SJCRH30 (cell line): ENCODE measurements at regions not wholly inside any gene's neighbourhood (a gene's known extent, or its start where the extent isn't known, plus 50 kb on each side); places are given as distances from the start of the nearest gene placed in this dataset.
"Not testable (repeated sequence)": the region's sequence is repeated elsewhere in the genome, so short reads cannot be mapped to it uniquely, and the experiment has no call there.

Experiments used
- DNase-seq, 2 experiments: peaks; one replicate each; pipeline ENCODE4 v3.0.0-alpha.2; 2015 to 2020
- H3K27ac ChIP-seq: fragments of 250-450 bp; sonication (Bioruptor Pico); 2 replicates; pipeline ENCODE4 v1.5.1; 2020; ENCODE audit warnings: mild to moderate bottlenecking, moderate library complexity
- H3K27me3 ChIP-seq: fragments of 250-450 bp; sonication (Bioruptor Pico); 2 replicates; pipeline ENCODE4 v1.5.1; 2020; ENCODE audit warnings: mild to moderate bottlenecking, moderate library complexity
- H3K36me3 ChIP-seq: fragments of 250-450 bp; sonication (Bioruptor Pico); 2 replicates; pipeline ENCODE4 v1.5.1; 2020; ENCODE audit warnings: mild to moderate bottlenecking, moderate library complexity
- H3K4me1 ChIP-seq: fragments of 250-450 bp; sonication (Bioruptor Pico); 2 replicates; pipeline ENCODE4 v1.5.1; 2020; ENCODE audit warnings: mild to moderate bottlenecking, moderate library complexity
- H3K4me3 ChIP-seq: fragments of 250-450 bp; sonication (Bioruptor Pico); 2 replicates; pipeline ENCODE4 v1.5.1; 2020; ENCODE audit warnings: mild to moderate bottlenecking, moderate library complexity
- H3K9me3 ChIP-seq: fragments of 250-450 bp; sonication (Bioruptor Pico); replicated peaks from 2 replicates; pipeline ENCODE4 v1.5.1; 2020; ENCODE audit warnings: mild to moderate bottlenecking, moderate library complexity

DNA sequence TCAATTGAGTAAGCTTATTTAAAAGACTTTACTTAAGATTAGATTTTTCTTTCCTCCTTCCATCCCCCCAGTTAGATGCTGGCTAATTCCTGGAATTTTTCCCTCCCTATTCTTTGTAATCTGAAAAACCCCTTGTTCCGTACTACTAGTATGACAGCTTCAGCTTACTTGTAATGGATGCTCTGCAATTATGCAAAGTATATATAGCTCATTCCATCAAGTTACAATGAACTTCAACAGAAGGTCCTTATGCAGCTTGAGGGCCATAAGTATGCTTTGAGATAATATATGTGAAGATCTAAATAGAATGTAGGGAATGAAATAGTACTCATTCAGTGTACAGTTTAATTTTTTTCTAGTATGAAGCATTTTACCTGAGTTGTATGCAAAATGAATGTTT, 398.3 kb upstream of the NAALADL2 start:
- no peak for DNase-seq
- H3K36me3 ChIP-seq = no peaks in the 10 kb centered on the region
- peaks cover 7% of the 10 kb centered on the region; the same call in 1 of the 2 replicates for H3K9me3 ChIP-seq
- no peaks in the 10 kb centered on the region for H3K27me3 ChIP-seq
- H3K4me1 ChIP-seq = no peaks in the 10 kb centered on the region
- no peak overlapping the region for H3K4me3 ChIP-seq
- H3K27ac ChIP-seq = no peak overlapping the region

DNA sequence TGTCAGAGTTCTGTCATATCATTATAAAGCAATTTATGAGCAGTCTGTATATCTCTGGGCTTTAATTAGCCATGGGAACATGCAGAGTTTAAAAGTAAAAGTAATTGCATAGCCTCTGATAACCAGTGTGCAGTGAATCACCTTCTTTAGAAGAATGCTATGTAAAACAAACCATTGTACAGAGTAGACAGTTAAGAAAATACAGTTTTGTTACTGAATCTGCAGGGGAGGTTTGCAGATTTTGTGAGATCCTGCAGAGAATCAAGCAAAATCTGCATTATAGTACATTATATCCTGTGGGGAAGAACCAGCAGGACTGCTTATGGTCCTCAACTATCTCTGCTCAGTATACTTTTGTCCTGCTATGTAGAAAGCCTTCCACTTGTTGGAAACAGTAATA, 396.2 kb upstream of the NAALADL2 start:
- Histone ChIP-seq H3K9me3 (peaks cover 2% of the 10 kb centered on the region; the same call in 1 of the 2 replicates), H3K36me3 (no peaks in the 10 kb centered on the region), H3K4me1 (no peaks in the 10 kb centered on the region), H3K4me3 (no peak overlapping the region), H3K27me3 (no peaks in the 10 kb centered on the region), H3K27ac (no peak overlapping the region)
- DNase-seq = no peak

DNA sequence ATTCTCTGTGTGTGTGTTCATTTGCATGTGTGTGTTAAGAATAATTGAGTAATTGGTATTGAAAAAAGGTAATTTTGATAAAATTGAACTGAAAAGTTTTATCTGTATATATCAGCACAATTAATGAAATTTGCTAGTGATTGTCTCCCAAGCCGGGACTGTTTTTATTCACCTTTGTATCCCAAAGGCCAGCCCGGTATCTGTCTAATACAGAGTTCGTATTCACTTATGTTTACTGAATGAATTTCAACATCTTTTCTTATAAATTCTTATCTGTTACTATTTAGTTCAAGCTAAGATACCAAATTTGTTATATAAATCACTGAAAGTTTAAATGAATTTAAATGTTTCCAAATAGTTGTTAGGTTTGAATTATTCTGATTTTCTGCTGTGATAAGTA, 394.0 kb upstream of the NAALADL2 start:
- H3K9me3 ChIP-seq = peaks cover 2% of the 10 kb centered on the region; the same call in 1 of the 2 replicates
- H3K27ac ChIP-seq = no peak overlapping the region
- H3K4me1 ChIP-seq = no peaks in the 10 kb centered on the region
- no peaks in the 10 kb centered on the region for H3K27me3 ChIP-seq
- no peak for DNase-seq
- H3K4me3 ChIP-seq = no peak overlapping the region
- H3K36me3 ChIP-seq = no peaks in the 10 kb centered on the region

DNA sequence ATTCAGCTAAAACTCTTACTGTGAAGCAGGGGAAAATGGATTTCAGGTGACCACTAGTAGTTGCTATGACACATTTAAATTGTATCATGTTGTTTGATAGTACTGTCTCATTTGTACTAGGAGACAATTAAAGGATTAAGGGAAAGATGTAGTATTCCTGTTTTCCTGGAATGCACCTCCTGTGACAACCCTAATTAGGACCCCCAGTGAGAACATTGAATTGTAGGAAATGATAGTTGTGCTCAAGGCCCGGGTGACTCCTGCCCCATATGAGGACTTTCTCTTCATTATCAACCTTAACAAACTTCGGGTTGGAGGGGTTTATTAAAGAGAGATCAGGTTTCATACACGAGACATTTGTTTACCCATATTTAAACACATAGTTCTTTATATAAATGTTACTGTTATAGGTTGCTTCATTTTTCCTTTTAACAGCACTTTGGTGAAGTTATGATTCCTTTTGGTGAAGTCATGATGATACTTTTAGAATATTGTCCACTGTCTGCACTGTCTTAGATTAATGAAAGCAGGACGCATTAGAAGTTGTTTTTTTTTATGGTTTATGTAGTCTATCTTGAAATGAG, 392.6 kb upstream of the NAALADL2 start:
- H3K27me3 ChIP-seq = no peaks in the 10 kb centered on the region
- H3K27ac ChIP-seq = no peak overlapping the region
- H3K36me3 ChIP-seq = no peaks in the 10 kb centered on the region
- no peak for DNase-seq
- peaks cover 2% of the 10 kb centered on the region; the same call in 1 of the 2 replicates for H3K9me3 ChIP-seq
- H3K4me3 ChIP-seq = no peak overlapping the region
- no peaks in the 10 kb centered on the region for H3K4me1 ChIP-seq

DNA sequence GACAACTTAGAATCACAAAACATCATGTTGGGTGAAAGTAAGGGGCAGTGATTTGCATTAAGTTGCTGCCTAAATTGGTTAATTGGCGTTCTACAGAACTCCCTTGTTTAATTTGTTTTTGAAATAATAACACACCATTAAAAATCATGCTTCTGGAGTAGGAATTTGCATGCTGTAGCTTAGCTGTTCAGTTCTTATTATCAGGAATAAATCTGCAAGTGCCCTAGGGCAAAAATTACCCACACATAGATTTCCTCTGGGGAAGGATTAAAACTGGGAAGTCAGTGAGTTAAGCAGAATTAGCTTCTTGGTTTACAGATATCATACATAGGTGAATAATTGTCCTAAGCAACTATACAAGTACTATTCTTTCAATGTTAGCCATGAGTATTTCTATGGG, 381.6 kb upstream of the NAALADL2 start:
- Histone ChIP-seq H3K27me3 (no peaks in the 10 kb centered on the region), H3K4me3 (no peak overlapping the region), H3K27ac (no peak overlapping the region), H3K36me3 (no peaks in the 10 kb centered on the region), H3K9me3 (no peaks in the 10 kb centered on the region), H3K4me1 (no peaks in the 10 kb centered on the region)
- DNase-seq = peak in 1 of 2 experiments; percentile 24

DNA sequence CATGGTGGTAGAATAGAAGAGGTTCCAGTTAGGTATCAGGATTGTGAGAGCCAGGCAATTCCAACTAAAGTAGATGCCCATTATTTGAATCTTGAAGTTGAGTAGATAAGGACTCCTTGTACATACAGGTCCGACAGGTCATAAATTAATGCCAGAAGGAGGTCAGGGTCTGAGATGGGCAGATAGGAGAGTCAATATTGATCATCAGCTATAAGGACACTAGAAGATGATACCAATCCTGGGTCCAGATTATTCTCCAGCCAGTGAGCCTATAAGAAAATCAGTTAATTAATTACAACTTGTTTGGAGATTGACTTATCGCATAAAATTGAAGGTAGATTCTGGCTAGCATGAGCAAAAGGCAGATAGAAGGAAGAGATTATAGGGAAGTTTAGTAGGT, 378.4 kb upstream of the NAALADL2 start:
- no peak overlapping the region for H3K4me3 ChIP-seq
- no peaks in the 10 kb centered on the region for H3K36me3 ChIP-seq
- H3K27ac ChIP-seq = no peak overlapping the region
- H3K9me3 ChIP-seq = peaks cover 4% of the 10 kb centered on the region; the same call in 1 of the 2 replicates
- no peak for DNase-seq
- peaks cover 10% of the 10 kb centered on the region for H3K4me1 ChIP-seq
- H3K27me3 ChIP-seq = no peaks in the 10 kb centered on the region

DNA sequence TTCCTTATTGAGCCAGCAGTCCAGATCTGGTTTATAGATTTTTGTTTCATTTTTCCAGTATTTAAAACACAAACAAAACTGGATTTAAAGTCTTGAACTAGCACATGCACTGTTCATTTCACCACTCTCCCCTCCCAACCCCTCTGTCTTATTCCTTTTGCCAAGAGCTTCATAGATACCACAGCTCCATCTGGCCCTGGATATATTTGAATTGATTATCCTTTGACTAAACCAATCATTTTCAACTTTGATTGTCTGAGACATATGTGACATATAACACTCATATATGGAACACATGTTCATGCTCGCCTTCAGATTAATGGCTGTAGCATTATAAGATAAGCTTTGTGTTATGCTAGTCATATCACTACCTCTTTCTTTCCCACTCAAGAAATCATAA, 376.6 kb upstream of the NAALADL2 start:
- peaks cover 4% of the 10 kb centered on the region; the same call in 1 of the 2 replicates for H3K9me3 ChIP-seq
- H3K4me1 ChIP-seq = peaks cover 10% of the 10 kb centered on the region
- peak overlapping the region; percentile 27; the same call in 1 of the 2 replicates for H3K27ac ChIP-seq
- no peaks in the 10 kb centered on the region for H3K36me3 ChIP-seq
- no peak overlapping the region for H3K4me3 ChIP-seq
- no peak for DNase-seq
- no peaks in the 10 kb centered on the region for H3K27me3 ChIP-seq

DNA sequence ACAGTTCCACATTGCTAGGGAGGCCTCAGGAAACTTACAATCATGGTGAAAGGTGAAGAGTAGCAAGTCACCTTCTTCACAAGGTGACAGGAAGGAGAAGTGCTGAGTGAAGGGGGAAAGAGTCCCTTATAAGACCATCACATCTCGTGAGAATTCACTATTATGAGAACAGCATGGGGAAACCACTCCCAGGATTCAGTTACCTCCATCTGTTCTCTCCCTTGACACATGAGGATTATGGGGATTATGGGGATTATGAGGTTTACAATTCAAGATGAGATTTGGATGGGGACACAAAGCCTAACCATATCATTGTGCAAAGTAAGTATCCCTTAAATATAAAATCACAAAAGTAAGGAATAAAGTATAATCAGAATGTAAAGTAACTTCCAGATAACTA, 375.9 kb upstream of the NAALADL2 start:
- no peaks in the 10 kb centered on the region for H3K36me3 ChIP-seq
- H3K4me3 ChIP-seq = no peak overlapping the region
- peaks cover 10% of the 10 kb centered on the region for H3K4me1 ChIP-seq
- peak; percentile 26 to 78 for DNase-seq
- H3K27me3 ChIP-seq = no peaks in the 10 kb centered on the region
- peaks cover 4% of the 10 kb centered on the region; the same call in 1 of the 2 replicates for H3K9me3 ChIP-seq
- peak overlapping the region; percentile 27; the same call in 1 of the 2 replicates for H3K27ac ChIP-seq

DNA sequence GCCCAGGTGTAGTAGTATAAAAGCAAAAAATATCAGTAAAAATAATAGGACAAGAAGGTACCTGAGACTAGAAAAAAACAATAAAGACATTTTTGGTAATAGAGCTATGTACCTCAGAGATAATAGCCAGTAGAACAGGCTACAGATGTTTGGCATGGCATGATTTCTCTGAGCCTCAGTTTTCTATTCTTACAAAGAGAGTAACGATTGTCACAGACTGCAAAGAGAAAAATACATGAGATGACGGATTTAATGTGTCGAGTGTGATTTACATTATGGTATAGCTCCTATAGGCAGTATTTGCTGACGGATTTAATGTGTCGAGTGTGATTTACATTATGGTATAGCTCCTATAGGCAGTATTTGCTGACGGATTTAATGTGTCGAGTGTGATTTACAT, 375.3 kb upstream of the NAALADL2 start:
- not testable (repeated sequence) for H3K36me3 ChIP-seq, H3K27ac ChIP-seq, DNase-seq, H3K4me3 ChIP-seq, H3K4me1 ChIP-seq, H3K9me3 ChIP-seq, H3K27me3 ChIP-seq

DNA sequence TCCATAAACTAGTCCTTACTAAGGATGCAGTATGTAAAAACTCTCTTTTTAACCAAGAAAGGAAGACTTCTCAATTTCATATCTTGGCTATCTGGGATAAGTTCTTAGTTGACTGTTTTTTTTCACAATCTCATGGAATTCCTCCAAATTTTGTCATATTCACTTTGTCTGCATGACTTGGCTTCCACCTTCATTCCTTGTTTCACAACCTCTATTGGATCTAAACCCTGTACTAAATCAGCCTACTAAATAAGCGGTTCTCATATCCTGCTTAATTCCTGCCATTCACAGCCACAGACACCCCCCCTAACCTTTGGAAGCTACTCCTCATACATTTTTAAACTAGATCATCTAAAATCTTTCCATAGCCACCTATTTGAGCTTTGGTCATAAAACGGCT, 370.6 kb upstream of the NAALADL2 start:
- peaks cover under 1% of the 10 kb centered on the region for H3K4me1 ChIP-seq
- H3K27me3 ChIP-seq = no peaks in the 10 kb centered on the region
- no peak for DNase-seq
- no peaks in the 10 kb centered on the region for H3K36me3 ChIP-seq
- no peak overlapping the region for H3K27ac ChIP-seq
- 0 out of 2 replicates have a peak, but pooled peaks cover 5% of the 10 kb centered on the region for H3K9me3 ChIP-seq
- H3K4me3 ChIP-seq = no peak overlapping the region

DNA sequence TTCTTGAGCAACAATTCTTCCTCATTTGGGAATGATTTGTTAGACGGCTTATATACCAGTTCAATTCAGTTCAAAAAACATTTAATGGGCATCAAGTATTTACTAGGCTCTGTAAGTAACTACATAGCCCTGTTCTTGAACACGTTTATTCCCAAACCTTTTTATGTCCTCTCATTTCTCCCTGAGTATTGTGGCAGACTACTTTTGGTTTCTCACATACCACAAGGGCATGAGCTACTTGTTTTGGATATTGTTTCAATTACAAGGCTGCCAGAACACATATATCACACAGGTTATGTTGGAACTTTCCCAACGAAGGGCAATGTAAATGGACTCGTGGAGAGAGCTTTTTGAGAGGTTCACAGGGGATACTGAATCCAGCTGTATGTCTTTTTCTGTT, 363.8 kb upstream of the NAALADL2 start:
- Histone ChIP-seq H3K36me3 (no peaks in the 10 kb centered on the region), H3K27me3 (no peaks in the 10 kb centered on the region), H3K4me3 (no peak overlapping the region), H3K9me3 (0 out of 2 replicates have a peak, but pooled peaks cover 2% of the 10 kb centered on the region), H3K27ac (peak overlapping the region; percentile 32), H3K4me1 (peaks cover 43% of the 10 kb centered on the region)
- peak; percentile 6 to 37 for DNase-seq

DNA sequence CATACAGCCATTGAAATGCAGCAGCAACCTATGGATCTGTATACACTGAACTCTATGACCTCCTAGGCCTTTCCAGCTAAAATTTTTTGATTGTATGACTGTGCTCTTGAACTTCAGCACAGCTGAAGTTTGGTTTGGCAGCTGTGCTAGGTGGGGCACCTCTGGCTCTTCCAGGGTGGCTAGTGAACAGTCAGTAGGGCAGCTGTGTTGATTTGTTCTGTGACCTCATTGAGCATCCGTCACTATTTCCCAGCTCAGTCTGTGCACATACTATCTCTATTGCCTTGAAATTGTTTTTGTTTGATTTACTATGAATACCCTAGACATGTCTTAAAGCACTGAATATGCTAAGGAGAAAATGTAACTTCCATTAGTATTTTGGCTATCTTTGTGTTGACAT, 363.2 kb upstream of the NAALADL2 start:
- no peak overlapping the region for H3K4me3 ChIP-seq
- H3K27ac ChIP-seq = peak overlapping the region; percentile 32
- peak; percentile 72 to 83 for DNase-seq
- H3K4me1 ChIP-seq = peaks cover 43% of the 10 kb centered on the region
- no peaks in the 10 kb centered on the region for H3K36me3 ChIP-seq
- 0 out of 2 replicates have a peak, but pooled peaks cover 2% of the 10 kb centered on the region for H3K9me3 ChIP-seq
- H3K27me3 ChIP-seq = no peaks in the 10 kb centered on the region

DNA sequence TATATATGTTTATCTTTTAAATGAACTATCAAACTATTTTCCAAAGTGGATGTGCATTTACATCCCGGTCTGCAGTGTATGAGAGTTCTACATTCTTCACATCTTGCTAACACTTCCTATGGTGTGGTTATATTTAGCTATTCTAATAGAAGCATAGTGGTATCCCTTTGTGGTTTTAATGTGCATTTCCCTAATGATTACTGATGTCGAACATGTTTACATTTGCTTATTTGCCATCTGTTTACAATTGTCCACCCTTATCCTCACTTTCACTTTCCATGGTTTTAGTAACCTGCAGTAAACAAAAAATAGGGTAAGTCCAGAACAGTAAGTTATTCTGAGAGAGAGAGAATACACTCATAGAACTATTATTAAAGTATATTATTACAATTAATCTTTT, 360.5 kb upstream of the NAALADL2 start:
- DNase-seq = peak in 1 of 2 experiments; percentile 26
- Histone ChIP-seq H3K36me3 (no peaks in the 10 kb centered on the region), H3K4me1 (peaks cover 43% of the 10 kb centered on the region), H3K27me3 (no peaks in the 10 kb centered on the region), H3K4me3 (no peak overlapping the region), H3K9me3 (no peaks in the 10 kb centered on the region), H3K27ac (peak overlapping the region; percentile 27)

DNA sequence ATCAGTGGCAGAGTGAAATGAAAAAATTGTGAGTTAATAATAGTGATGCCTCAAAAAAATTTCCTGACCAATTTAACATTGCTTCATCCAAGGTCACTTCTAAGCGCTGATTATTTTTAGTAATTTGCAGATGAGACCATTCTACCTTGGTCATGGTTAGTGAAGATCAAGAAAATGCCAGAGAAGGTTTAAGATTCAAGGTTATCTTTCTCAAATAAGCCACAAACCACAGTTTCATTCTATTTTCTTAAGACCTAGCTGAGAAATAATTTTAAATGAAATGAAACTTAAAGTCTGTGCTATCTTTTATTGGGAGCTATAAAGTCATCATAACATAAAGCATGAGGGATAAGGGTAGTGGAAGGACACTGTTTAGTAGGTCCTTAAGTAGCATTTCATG, 353.9 kb upstream of the NAALADL2 start:
- no peaks in the 10 kb centered on the region for H3K9me3 ChIP-seq
- H3K36me3 ChIP-seq = no peaks in the 10 kb centered on the region
- no peak for DNase-seq

DNA sequence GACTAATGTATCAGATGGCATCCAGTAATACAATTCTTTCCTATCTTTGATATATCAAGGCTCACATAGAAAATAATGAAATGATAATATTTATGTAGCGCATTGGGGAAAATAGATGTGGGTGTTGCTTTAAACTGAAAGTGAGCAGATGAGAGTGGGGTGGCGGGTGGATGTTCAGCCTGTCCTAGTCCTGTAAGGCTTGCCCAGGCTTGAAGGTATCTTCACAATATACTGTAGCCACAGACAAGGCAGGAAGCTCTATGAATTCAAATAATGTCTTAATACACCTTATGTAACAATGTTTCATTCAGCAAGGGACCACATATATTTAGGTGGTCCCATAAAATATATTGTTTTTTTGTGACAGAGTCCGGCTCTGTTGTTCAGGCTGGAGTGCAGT, 334.9 kb upstream of the NAALADL2 start:
- H3K36me3 ChIP-seq = 0 out of 2 replicates have a peak, but pooled peaks cover 2% of the 10 kb centered on the region
- no peaks in the 10 kb centered on the region for H3K4me1 ChIP-seq
- H3K9me3 ChIP-seq = no peaks in the 10 kb centered on the region
- H3K27me3 ChIP-seq = no peaks in the 10 kb centered on the region
- no peak overlapping the region for H3K4me3 ChIP-seq
- H3K27ac ChIP-seq = no peak overlapping the region
- no peak for DNase-seq

More for the DNA sequence above, 353.9 kb upstream of the NAALADL2 start:
- Histone ChIP-seq H3K4me3 (no peak overlapping the region), H3K4me1 (no peaks in the 10 kb centered on the region), H3K27me3 (no peaks in the 10 kb centered on the region), H3K27ac (no peak overlapping the region)

DNA sequence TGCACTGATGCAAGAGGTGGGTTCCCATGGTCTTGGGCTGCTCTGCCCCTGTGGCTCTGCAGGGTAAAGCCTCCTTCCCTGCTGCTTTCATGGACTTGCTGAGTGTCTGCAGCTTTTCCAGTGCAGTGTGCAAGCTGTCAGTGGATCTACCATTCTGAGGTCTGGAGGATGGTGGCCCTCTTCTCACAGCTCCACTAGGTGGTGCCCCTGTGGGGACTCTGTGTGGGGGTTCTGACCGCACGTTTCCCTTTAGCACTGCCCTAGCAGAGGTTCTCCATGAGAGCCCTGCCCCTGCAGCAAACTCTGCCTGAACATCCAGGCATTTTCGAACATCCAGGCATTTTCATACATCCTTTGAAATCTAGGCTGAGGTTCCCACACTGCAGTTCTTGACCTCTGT, 329.8 kb upstream of the NAALADL2 start:
- Histone ChIP-seq H3K36me3 (no peaks in the 10 kb centered on the region), H3K9me3 (no peaks in the 10 kb centered on the region), H3K27ac (no peak overlapping the region), H3K27me3 (no peaks in the 10 kb centered on the region), H3K4me1 (peaks cover 17% of the 10 kb centered on the region), H3K4me3 (no peak overlapping the region)
- no peak for DNase-seq
